Hematopoietic multipotent progenitor cell treated with erythropoietin and hydrocortisone succinate and interleukin-3 and kit ligand, for 6 days (in vitro differentiated cells): ENCODE measurements at regions not wholly inside any gene's neighbourhood (a gene's known extent, or its start where the extent isn't known, plus 50 kb on each side); places are given as distances from the start of the nearest gene placed in this dataset.
"Not testable (repeated sequence)": the region's sequence is repeated elsewhere in the genome, so short reads cannot be mapped to it uniquely, and the experiment has no call there.

Source experiments
- DNase-seq: peaks from one replicate; pipeline ENCODE4 v3.0.0-alpha.2; 2015

- not testable (repeated sequence) for DNase-seq
These were observed 52.0 kb upstream of the TMTC2 start for GRCh38 chr12:82634495-82635258.

- no peak for DNase-seq
These were observed 51.4 kb upstream of the TMTC2 start for GRCh38 chr12:82635263-82635662.
